ENCODE measurements at regions not wholly inside any gene's neighbourhood (a gene's known extent, or its start where the extent isn't known, plus 50 kb on each side); places are given as distances from the start of the nearest gene placed in this dataset.

- TF ChIP-seq SP1 (IDR thresholded peaks at IDR 0.05) (no peak), CTBP1 (IDR thresholded peaks at IDR 0.05; ENCODE audit: borderline replicate concordance) (no peak), NFRKB (IDR thresholded peaks at IDR 0.05) (no peak), BHLHE40 (IDR thresholded peaks at IDR 0.05; ENCODE audit: borderline replicate concordance) (no peak), L3MBTL2 (conservative IDR thresholded peaks at IDR 0.05) (no peak), FOXK2 (IDR thresholded peaks at IDR 0.05) (no peak), LEF1 (IDR thresholded peaks at IDR 0.05; ENCODE audit: borderline replicate concordance) (no peak), ZNF384 (IDR thresholded peaks at IDR 0.05) (no peak)
These were observed 66.1 kb downstream of the SIX6 start for GRCh38 chr14:60575008-60575407.
